T-helper 2 cell (primary cell): ENCODE measurements at regions not wholly inside any gene's neighbourhood (a gene's known extent, or its start where the extent isn't known, plus 50 kb on each side); places are given as distances from the start of the nearest gene placed in this dataset.
"Not testable (repeated sequence)": the region's sequence is repeated elsewhere in the genome, so short reads cannot be mapped to it uniquely, and the experiment has no call there.

Experiments
- DNase-seq, 5 experiments: peaks; one replicate each; pipeline versions ENCODE4 v3.0.0 to v3.0.0-alpha.2; 2012 to 2022

GRCh38 chr7:131662301-131662873 lies 106.0 kb upstream of the PODXL start:
- DNase-seq = not testable (repeated sequence)

GRCh38 chr7:131657881-131658280 lies 101.5 kb upstream of the PODXL start:
- DNase-seq = no peak

- DNase-seq = no peak
Measured at GRCh38 chr7:131656980-131657723, 100.7 kb upstream of the PODXL start.

GRCh38 chr7:131655866-131656265 lies 99.4 kb upstream of the PODXL start:
- DNase-seq = no peak

GRCh38 chr7:131655447-131655846 lies 99.0 kb upstream of the PODXL start:
- no peak for DNase-seq

- peak; percentile 30 to 76 (median 63) for DNase-seq
Measured at GRCh38 chr7:131654668-131655326, 98.4 kb upstream of the PODXL start.

GRCh38 chr7:131654249-131654558 lies 97.8 kb upstream of the PODXL start:
- DNase-seq = no peak

GRCh38 chr7:131653418-131654248 lies 97.2 kb upstream of the PODXL start:
- DNase-seq = no peak

GRCh38 chr7:131652934-131653333 lies 96.5 kb upstream of the PODXL start:
- DNase-seq = no peak

GRCh38 chr7:131652194-131652593 lies 95.8 kb upstream of the PODXL start:
- no peak for DNase-seq

GRCh38 chr7:131649879-131650278 lies 93.5 kb upstream of the PODXL start:
- DNase-seq = no peak

- DNase-seq = no peak
Measured at GRCh38 chr7:131649003-131649541, 92.6 kb upstream of the PODXL start.

GRCh38 chr7:131648491-131648890 lies 92.1 kb upstream of the PODXL start:
- DNase-seq = no peak

- no peak for DNase-seq
Measured at GRCh38 chr7:131646203-131646602, 89.8 kb upstream of the PODXL start.

GRCh38 chr7:131642429-131642828 lies 86.0 kb upstream of the PODXL start:
- no peak for DNase-seq

GRCh38 chr7:131640686-131641085 lies 84.3 kb upstream of the PODXL start:
- no peak for DNase-seq

- no peak for DNase-seq
Measured at GRCh38 chr7:131638641-131639430, 82.4 kb upstream of the PODXL start.

GRCh38 chr7:131637859-131638258 lies 81.4 kb upstream of the PODXL start:
- no peak for DNase-seq

GRCh38 chr7:131636092-131636491 lies 79.7 kb upstream of the PODXL start:
- no peak for DNase-seq

- DNase-seq = not testable (repeated sequence)
Measured at GRCh38 chr7:131634197-131634596, 77.8 kb upstream of the PODXL start.

- DNase-seq = no peak
Measured at GRCh38 chr7:131633342-131633843, 77.0 kb upstream of the PODXL start.

GRCh38 chr7:131630427-131630826 lies 74.0 kb upstream of the PODXL start:
- no peak for DNase-seq
